ENCODE measurements at regions not wholly inside any gene's neighbourhood (a gene's known extent, or its start where the extent isn't known, plus 50 kb on each side); places are given as distances from the start of the nearest gene placed in this dataset.

DNA sequence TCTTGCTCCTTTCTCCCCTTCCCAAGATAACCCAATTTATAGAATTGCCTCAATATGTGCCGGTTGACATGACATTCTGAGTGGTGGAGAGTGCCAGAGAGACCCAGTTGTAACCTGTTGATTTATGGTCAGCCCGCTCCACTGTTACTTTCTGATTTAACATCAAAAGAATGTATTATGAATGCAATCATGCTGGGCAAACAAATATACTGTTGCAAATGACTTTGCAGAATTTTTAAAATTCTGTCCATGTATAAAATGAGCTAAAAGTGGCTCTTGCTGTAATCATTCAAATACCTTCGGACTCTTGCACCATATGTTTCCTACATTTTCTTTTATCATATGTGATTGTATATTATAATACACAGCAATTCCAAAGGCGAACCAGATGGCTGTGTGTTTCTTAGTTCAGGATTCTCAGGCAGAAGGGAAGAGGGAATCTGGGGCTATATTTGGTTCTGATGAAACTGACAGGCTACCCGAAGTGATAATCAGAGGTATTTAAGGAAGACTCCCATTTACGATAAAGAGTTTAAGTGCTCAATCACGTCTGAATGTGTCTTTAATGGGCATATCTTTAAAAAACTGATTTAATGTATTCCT lies 131.7 kb downstream of the CLCN4 start:
- no peak for DNase-seq

- DNase-seq, result no peak
Observed at GRCh38 chrX:10296576-10296975, 139.8 kb downstream of the CLCN4 start.

DNA sequence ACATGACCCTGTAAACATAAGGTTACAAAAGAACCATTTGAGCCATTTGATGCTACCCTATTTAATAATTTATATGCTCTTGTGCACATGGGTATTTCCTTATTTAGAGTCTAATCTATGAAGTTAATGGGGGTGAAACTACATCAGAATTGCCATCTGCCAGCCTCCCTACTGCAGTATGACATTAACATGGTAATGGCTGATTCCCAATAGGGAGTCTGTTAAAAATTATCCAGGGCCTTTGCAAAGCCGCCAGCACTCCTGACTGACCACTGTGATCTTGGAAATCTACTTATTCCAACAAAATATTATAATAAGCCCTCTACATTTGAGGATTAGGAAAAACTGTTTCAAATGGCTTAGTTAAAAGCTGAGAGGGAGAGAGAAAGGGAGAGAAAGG lies 153.7 kb downstream of the CLCN4 start:
- DNase-seq, result no peak

GRCh38 chrX:10314530-10315104 lies 157.8 kb downstream of the CLCN4 start:
- DNase-seq, result no peak

- no peak for DNase-seq
Observed at GRCh38 chrX:10325611-10326010, 168.8 kb downstream of the CLCN4 start.

- no peak for DNase-seq
Observed at GRCh38 chrX:10326578-10326977, 169.8 kb downstream of the CLCN4 start.

DNA sequence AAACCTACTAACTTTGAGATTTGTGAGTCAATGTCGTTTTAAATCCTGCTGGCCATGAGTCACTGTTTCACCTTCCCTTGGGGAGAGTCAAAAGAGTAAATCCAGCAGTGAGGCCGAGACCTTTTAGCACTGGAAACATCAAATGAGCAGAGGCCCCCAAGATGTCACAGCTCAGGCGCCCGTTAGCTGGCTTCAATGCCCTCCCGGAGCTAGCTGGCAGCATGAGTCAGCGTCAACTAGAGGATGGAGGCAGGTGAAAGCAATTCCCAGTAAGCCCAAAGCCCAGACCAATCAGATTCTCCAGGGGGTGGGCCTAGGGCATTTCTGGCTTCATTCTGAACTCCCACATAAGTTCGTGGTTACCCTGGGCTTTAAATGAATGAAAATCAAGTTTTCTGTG lies 170.9 kb downstream of the CLCN4 start:
- DNase-seq, result peak; percentile 47

- no peak for DNase-seq
Observed at GRCh38 chrX:10329984-10330383, 173.2 kb downstream of the CLCN4 start.

DNA sequence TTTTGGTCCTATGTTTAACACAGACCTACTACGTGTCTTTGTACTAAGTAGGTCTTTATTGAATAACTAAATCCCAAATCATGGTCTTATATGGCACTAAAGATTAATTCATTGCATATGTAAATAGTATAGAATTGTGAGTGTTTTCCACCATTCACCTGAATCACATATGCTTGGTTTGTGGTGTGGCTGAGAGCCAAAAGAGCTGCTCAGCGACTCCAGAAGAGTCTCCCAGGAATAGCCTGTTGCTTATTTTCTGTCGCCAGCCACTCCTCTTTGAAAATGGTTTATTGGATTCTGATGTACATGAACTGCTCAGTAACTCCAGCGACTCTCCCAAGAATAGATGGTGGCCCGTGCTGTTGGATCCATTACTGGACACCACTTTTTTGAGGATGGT lies 184.5 kb downstream of the CLCN4 start:
- no peak for DNase-seq

DNA sequence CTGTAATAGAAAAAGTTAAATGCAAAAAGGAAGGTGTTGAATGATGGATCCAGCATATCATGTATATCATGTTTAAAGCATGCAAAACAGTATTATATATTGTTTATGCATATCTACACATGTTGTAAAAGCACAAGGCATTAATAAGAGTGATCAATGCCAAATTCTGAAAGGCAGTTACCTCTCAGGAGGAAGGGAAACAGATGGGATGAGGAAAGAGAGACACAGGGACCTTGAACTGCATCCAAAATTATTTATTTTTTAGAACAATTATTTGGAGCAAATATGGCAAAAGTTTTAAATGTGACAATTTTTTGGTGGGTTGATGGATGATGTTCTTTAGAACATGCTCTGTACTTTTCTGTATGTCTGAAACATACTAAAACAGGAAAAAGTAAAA lies 193.4 kb downstream of the CLCN4 start:
- DNase-seq, result no peak

GRCh38 chrX:10350981-10351380 lies 194.2 kb downstream of the CLCN4 start:
- no peak for DNase-seq

- no peak for DNase-seq
Observed at GRCh38 chrX:10352536-10352935, 195.8 kb downstream of the CLCN4 start.

DNA sequence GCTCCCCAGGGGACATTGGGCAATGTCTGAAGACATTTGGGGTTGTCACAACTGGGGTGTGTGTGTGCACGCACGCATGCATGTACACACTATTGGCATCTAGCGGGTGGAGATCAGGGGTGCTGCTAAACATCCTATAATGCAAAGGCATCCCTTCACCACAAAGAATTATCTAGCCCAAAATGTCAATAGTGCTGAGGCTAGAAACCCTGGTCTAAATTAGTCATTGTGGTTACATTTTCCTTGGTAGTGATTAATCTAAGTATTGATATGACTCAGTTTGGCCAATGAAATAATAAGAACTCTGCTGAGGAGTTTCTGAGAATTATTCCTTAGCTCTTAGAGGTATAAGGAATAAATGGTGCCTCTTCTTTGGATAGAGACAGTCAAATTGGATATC lies 200.2 kb downstream of the CLCN4 start:
- no peak for DNase-seq

GRCh38 chrX:10358958-10359357 lies 202.2 kb downstream of the CLCN4 start:
- no peak for DNase-seq

DNA sequence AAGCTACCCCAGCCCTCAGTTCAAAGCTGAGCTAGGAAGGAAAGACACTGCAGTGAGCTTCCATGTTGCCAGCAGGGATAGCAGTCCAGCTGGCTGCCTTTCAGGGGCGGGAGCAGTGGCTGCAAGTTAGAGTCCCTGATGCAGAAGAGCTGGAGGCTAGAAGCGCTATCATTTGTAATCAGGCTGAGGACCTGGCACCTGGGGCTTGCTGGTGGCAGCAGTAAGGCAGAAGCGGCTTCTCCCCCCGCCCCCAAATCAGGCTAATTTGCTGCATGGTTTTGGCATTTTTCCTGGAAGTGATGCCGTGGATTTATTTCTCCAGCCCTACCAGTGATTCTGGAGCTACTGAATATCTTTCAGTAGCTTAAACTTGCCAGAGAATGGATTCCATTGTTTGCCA lies 203.3 kb downstream of the CLCN4 start:
- DNase-seq, result peak; percentile 3

- no peak for DNase-seq
Observed at GRCh38 chrX:10365532-10366265, 208.9 kb downstream of the CLCN4 start.

GRCh38 chrX:10367406-10367805 lies 210.6 kb downstream of the CLCN4 start:
- DNase-seq, result no peak

DNA sequence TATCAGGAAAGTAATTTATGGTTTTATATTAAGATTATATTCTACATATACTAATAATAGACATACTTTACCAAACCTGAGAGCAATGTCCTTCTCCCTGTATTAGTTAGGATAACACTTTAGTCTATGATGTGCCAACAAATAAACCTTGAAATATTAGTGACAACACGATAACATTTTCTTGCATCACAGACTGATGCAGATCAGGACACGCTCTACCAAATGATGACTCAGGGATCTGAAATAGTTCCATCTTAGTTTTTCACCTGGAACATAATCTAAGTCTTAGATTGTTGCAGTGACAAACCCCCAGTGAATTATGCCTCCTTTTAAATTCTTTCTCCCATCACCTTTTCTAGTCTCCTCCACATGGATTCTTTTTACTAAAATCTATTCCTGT lies 214.2 kb downstream of the CLCN4 start:
- DNase-seq, result no peak

GRCh38 chrX:10377427-10377826 lies 220.7 kb downstream of the CLCN4 start:
- no peak for DNase-seq

DNA sequence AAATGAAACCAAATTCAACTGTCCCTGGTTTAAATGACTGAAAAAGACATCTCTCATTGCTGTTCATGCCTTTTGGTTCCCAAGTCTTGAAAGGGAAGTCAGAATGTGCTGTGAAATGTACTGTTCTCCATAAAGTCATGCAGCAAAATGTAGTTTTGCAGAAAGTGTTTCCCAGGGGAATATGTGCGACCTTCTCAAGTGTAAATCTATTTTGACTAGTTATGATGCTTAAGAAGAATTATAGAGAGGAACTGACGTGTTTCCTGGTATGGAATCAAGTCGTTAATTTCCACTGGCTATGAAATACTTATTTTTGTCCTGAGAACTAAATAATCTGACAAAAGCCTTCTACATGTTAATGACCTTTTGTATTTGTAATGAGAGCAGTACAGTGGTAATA lies 223.1 kb downstream of the CLCN4 start:
- DNase-seq, result no peak

DNA sequence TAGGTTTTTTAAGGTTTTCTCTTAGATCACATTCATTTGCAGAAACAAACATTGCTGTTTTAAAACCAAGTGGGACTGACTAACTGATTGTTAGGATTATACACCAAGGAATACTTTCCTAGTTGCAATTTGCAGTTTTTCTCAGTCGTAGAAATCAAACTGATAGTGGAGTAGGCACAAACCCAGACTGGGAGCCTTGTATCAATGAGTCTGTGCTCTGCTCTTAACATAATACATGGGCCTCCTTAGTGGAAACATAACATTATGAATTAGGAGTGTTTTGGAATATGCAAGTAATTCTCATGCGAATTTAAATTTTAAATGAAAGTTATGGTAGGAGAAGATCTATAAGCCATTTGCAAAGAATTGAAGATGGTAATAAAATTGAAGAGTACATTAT lies 223.5 kb downstream of the CLCN4 start:
- no peak for DNase-seq

DNA sequence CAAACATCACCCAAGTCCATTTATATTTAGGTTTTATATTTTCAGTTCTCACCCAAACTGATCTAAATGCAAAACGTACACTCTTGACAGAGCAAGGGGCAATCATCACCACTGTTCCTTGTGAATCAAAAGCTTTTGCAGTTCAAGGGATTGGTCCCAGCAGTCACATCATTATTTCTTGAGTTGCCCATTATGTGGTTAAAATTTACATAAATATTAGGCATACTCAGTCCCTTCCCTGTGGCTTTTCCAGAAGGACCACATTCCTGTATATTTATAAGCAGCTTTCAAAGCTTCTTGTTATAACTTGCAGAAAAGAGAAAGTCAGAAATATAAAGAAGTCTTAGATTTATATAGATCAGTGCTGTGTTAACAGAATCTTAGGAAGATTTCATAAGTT lies 224.4 kb downstream of the CLCN4 start:
- no peak for DNase-seq

GRCh38 chrX:10387011-10387410 lies 230.2 kb downstream of the CLCN4 start:
- DNase-seq, result no peak

DNA sequence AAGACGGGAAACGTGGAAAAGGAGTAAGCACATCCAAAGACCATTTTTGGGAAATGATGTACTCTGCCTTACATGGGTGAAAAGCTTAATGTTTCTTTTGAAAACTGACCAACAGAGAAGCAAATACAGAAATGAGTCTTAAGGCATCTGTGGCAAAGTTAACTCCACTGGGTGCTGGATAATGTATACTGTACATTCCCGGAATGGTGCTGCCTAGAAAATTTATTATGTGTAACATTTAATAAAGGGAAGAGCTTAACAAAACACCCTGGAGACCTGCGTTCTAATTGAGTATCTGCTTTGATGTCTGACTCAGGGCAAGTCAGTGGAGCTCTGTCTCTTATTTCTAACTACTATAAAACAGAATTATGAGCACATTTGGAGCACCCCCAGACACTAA lies 230.2 kb downstream of the MID1 start:
- no peak for DNase-seq

GRCh38 chrX:10393241-10393640 lies 227.1 kb downstream of the MID1 start:
- no peak for DNase-seq

All from retina (tissue), 1 donor.